ENCODE measurements at regions not wholly inside any gene's neighbourhood (a gene's known extent, or its start where the extent isn't known, plus 50 kb on each side); places are given as distances from the start of the nearest gene placed in this dataset.

GRCh38 chr10:108436096-108436495, 1271.6 kb upstream of the SORCS1 start:
- no peak for TF ChIP-seq POLR2A (IDR thresholded peaks at IDR 0.05; ENCODE audit: low read depth)
- no peak for TF ChIP-seq CTCF (IDR thresholded peaks at IDR 0.05)
